ENCODE measurements at regions not wholly inside any gene's neighbourhood (a gene's known extent, or its start where the extent isn't known, plus 50 kb on each side); places are given as distances from the start of the nearest gene placed in this dataset.
"Not testable (repeated sequence)": the region's sequence is repeated elsewhere in the genome, so short reads cannot be mapped to it uniquely, and the experiment has no call there.

DNA sequence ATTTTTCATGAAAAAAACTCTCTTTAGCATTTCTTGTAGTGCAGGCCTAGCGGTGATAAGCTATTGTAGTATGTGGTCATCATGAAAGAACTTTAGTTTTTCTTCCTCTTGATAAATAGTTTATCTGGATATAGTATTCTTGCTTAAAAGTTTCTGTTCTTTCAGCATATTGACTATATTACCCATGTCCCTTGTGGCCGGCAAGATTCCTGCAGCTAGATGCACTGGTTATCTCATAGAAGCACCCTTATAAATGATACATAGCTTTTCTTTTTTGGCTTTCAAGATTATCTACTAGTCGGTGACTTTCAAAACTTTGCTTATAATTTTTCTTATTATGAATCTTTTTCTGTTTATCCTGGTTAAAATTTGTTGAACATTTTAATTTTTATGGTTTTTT, 234.8 kb downstream of the ALG10 start:
- Mint-ChIP-seq H3K27ac (no peak overlapping the region), H3K9me3 (no peaks in the 10 kb centered on the region), H3K36me3 (ENCODE audit: low read depth) (no peaks in the 10 kb centered on the region), H3K4me1 (no peaks in the 10 kb centered on the region), H3K27me3 (no peaks in the 10 kb centered on the region), H3K4me3 (no peak overlapping the region)
- DNase-seq (no peak), ATAC-seq (ENCODE audit: low read depth) (no peak)
- TF ChIP-seq, protein P1, sequence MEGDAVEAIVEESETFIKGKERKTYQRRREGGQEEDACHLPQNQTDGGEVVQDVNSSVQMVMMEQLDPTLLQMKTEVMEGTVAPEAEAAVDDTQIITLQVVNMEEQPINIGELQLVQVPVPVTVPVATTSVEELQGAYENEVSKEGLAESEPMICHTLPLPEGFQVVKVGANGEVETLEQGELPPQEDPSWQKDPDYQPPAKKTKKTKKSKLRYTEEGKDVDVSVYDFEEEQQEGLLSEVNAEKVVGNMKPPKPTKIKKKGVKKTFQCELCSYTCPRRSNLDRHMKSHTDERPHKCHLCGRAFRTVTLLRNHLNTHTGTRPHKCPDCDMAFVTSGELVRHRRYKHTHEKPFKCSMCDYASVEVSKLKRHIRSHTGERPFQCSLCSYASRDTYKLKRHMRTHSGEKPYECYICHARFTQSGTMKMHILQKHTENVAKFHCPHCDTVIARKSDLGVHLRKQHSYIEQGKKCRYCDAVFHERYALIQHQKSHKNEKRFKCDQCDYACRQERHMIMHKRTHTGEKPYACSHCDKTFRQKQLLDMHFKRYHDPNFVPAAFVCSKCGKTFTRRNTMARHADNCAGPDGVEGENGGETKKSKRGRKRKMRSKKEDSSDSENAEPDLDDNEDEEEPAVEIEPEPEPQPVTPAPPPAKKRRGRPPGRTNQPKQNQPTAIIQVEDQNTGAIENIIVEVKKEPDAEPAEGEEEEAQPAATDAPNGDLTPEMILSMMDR (IDR thresholded peaks at IDR 0.05): no peak
- POLR2A ChIA-PET: no interaction called here
- CTCF ChIA-PET: no interaction called here
- intact Hi-C loops (cut with micrococcal nuclease): no loop called here

DNA sequence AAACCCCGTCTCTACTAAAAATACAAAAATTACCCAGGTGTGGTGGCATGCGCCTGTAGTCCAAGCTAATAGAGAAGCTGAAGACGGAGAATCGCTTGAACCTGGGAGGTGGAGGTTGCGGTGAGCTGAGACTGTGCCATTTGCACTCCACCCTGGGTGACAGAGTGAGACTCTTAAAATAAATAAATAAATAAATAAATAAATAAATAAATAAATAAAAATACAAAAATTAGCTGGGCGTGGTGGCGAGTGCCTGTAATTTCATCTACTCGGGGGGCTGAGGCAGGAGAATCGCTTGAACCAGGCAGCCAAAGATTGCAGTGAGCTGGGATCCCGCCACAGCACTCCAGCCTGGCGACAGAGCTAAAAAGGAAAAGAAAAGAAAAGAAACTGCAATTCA, 239.8 kb downstream of the ALG10 start:
- ATAC-seq (ENCODE audit: low read depth); H3K4me3 Mint-ChIP-seq; intact Hi-C loops (cut with micrococcal nuclease); POLR2A ChIA-PET; CTCF ChIA-PET; H3K36me3 Mint-ChIP-seq (ENCODE audit: low read depth); H3K27me3 Mint-ChIP-seq; H3K9me3 Mint-ChIP-seq; DNase-seq; H3K27ac Mint-ChIP-seq; H3K4me1 Mint-ChIP-seq: not testable (repeated sequence)

DNA sequence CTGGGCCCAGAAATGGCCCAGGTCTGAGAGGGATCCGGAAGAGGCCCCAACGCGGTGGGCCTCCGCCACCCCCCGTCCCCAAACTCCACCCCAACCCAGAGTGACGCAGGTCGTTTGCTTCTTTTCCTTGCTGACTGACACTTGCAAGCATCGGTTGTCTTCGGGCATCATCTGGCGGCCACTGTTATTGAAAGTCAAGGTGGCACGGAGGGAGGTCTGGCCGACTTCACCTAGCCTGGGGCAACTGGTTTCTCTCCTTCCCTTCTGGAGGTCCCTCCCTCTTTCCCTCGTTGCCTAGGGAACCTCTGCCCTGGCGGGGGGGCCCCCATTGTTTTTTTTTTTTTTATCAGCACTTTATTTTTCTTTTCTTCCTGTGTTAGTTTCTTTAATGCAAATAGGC, 241.8 kb downstream of the ALG10 start:
- Mint-ChIP-seq H3K4me1 (no peaks in the 10 kb centered on the region), H3K27me3 (no peaks in the 10 kb centered on the region), H3K9me3 (peaks cover 6% of the 10 kb centered on the region), H3K27ac (no peak overlapping the region), H3K4me3 (no peak overlapping the region), H3K36me3 (ENCODE audit: low read depth) (no peaks in the 10 kb centered on the region)
- CTCF ChIA-PET: no interaction called here
- ATAC-seq (ENCODE audit: low read depth): no peak
- POLR2A ChIA-PET: no interaction called here
- TF ChIP-seq, protein P1 (IDR thresholded peaks at IDR 0.05): no peak
- intact Hi-C loops (cut with micrococcal nuclease): no loop called here
- no peak for DNase-seq

DNA sequence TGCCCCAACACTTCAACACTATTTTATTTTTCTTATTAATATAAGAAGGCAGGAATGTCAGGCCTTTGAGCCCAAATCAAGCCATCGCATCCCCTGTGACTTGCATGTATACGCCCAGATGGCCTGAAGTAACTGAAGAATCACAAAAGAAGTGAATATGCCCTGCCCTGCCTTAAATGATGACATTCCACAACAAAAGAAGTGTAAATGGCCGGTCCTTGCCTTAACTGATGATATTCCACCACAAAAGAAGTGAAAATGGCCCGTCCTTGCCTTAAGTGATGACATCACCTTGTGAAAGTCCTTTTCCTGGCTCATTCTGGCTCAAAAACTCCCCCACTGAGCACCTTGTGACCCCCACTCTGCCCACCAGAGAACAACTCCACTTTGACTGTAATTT, 251.4 kb downstream of the ALG10 start:
- H3K9me3 Mint-ChIP-seq; DNase-seq; H3K27me3 Mint-ChIP-seq; H3K4me1 Mint-ChIP-seq; CTCF ChIA-PET; H3K27ac Mint-ChIP-seq; intact Hi-C loops (cut with micrococcal nuclease); POLR2A ChIA-PET; H3K36me3 Mint-ChIP-seq (ENCODE audit: low read depth); ATAC-seq (ENCODE audit: low read depth); H3K4me3 Mint-ChIP-seq: not testable (repeated sequence)

- intact Hi-C loops (cut with micrococcal nuclease): no loop called here
These were observed 252.8 kb downstream of the ALG10 start for GRCh38 chr12:34275129-34275528.

DNA sequence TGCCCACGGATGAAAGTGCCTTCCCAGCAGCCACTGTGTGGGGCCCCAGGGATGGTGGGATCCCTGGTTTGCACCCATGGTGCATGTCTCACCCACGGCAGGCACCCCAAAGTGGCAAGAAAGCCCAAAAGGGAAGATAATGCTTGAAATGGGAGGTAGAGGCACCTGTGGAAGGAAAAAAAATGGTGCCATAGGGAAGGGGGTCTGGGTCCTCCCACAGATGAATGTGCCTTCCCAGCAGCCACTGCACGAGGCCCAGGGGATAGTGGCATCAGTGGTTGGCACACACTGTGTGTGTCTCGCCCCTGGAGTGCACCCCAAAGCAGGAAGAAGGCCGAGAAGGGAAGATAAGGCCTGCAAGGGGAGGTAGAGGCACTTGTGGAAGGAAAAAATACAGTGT, 264.2 kb downstream of the ALG10 start:
- Mint-ChIP-seq H3K4me3 (no peak overlapping the region), H3K4me1 (no peaks in the 10 kb centered on the region), H3K27me3 (no peaks in the 10 kb centered on the region), H3K36me3 (ENCODE audit: low read depth) (no peaks in the 10 kb centered on the region), H3K27ac (no peak overlapping the region), H3K9me3 (peaks cover 13% of the 10 kb centered on the region)
- CTCF ChIA-PET: no interaction called here
- TF ChIP-seq, protein P1 (IDR thresholded peaks at IDR 0.05): no peak
- intact Hi-C loops (cut with micrococcal nuclease): no loop called here
- no peak for ATAC-seq (ENCODE audit: low read depth)
- POLR2A ChIA-PET: no interaction called here
- DNase-seq: no peak

More at GRCh38 chr12:34275129-34275528, 252.8 kb downstream of the ALG10 start:
- CTCF ChIA-PET: no interaction called here
- no peaks in the 10 kb centered on the region for H3K36me3 Mint-ChIP-seq (ENCODE audit: low read depth)
- TF ChIP-seq, protein P1 (IDR thresholded peaks at IDR 0.05): no peak
- no peak overlapping the region for H3K4me3 Mint-ChIP-seq
- DNase-seq (no peak), ATAC-seq (ENCODE audit: low read depth) (no peak)
- H3K9me3 Mint-ChIP-seq: peaks cover 7% of the 10 kb centered on the region
- H3K27ac Mint-ChIP-seq: no peak overlapping the region
- no peaks in the 10 kb centered on the region for H3K27me3 Mint-ChIP-seq
- POLR2A ChIA-PET: no interaction called here
- H3K4me1 Mint-ChIP-seq: no peaks in the 10 kb centered on the region

All from activated B cell treated with CpG ODN at 0.5 μM for 24 hours (primary cell).